SK-N-SH (cell line): ENCODE measurements at regions not wholly inside any gene's neighbourhood (a gene's known extent, or its start where the extent isn't known, plus 50 kb on each side); places are given as distances from the start of the nearest gene placed in this dataset.

Experiments
- CTCF ChIA-PET: fragments of 300-600, 350-600 bp; formaldehyde crosslinking; extraction: SDS; loops from one replicate; lab custom pipeline; 2021; lab: Yijun Ruan, JAX
- POLR2A ChIA-PET: fragments of 350-600 bp; sonication (Branson Sonifier 250); formaldehyde crosslinking; extraction: SDS; loops from one replicate; lab custom pipeline; 2020; ENCODE audit warnings: antibody characterized with exemption, inconsistent platforms; lab: Yijun Ruan, JAX
- DNase-seq: peaks from one replicate; pipeline ENCODE4 v3.0.0; 2012
- H2AFZ ChIP-seq: fragments of 200-600 bp; sonication (generic); 2 replicates; pipeline ENCODE4 v1.8.1; 2016; ENCODE audit warnings: antibody characterized with exemption, mild to moderate bottlenecking, low read depth
- H3F3A ChIP-seq: fragments of 200-600 bp; sonication (generic); replicated peaks from 2 replicates; pipeline ENCODE3; 2016; ENCODE audit warnings: antibody characterized with exemption, mild to moderate bottlenecking; ENCODE audit not compliant: insufficient read depth
- H3K27ac ChIP-seq, 2 experiments: fragments of 200-500 bp in 1 of 2; fragments of 200-600 bp in 1 of 2; sonication (Bioruptor generic) in 1 of 2; sonication (generic), shearing (Covaris generic) in 1 of 2; 2 replicates each; pipeline versions ENCODE4 v1.5.1 to v1.6.1; 2014 to 2016; ENCODE audit warnings: low read depth in 2 of 2, inconsistent platforms in 1 of 2, low read length in 1 of 2, mild to moderate bottlenecking in 1 of 2, mixed read lengths in 1 of 2
- H3K27me3 ChIP-seq: fragments of 200-600 bp; sonication (generic), shearing (Covaris generic); 2 replicates; pipeline ENCODE4 v1.6.1; 2016; ENCODE audit warnings: mixed run types; ENCODE audit not compliant: insufficient read depth
- H3K36me3 ChIP-seq, 2 experiments: fragments of 200-500 bp in 1 of 2; fragments of 200-600 bp in 1 of 2; sonication (Bioruptor generic) in 1 of 2; sonication (generic) in 1 of 2; replicated peaks in 1 of 2; 2 replicates each; pipeline versions ENCODE3 to v1.5.1; 2014 to 2016; ENCODE audit warnings: low read length in 1 of 2, mild to moderate bottlenecking in 1 of 2; ENCODE audit not compliant: insufficient read depth in 2 of 2, control insufficient read depth in 1 of 2
- H3K4me1 ChIP-seq, 2 experiments: fragments of 200-500 bp in 1 of 2; fragments of 200-600 bp in 1 of 2; sonication (Bioruptor generic) in 1 of 2; sonication (generic), shearing (Covaris generic) in 1 of 2; 2 replicates each; pipeline versions ENCODE4 v1.5.1 to v1.6.1; 2014 to 2016; ENCODE audit warnings: low read depth in 1 of 2, low read length in 1 of 2, mixed run types in 1 of 2; ENCODE audit not compliant: insufficient read depth in 2 of 2, control insufficient read depth in 1 of 2
- H3K4me2 ChIP-seq: fragments of 200-600 bp; sonication (generic), shearing (Covaris generic); 2 replicates; pipeline ENCODE4 v1.6.1; 2017; ENCODE audit warnings: mixed run types
- H3K4me3 ChIP-seq, 2 experiments: fragments of 200-500 bp in 1 of 2; fragments of 200-600 bp in 1 of 2; sonication (Bioruptor generic) in 1 of 2; sonication (generic), shearing (Covaris generic) in 1 of 2; 2 replicates each; pipeline versions ENCODE4 v1.5.1 to v1.8.1; 2014 to 2016; ENCODE audit warnings: low read depth in 2 of 2, inconsistent platforms in 1 of 2, low read length in 1 of 2, mild to moderate bottlenecking in 1 of 2, mixed read lengths in 1 of 2, moderate library complexity in 1 of 2
- H3K79me2 ChIP-seq: fragments of 200-600 bp; sonication (generic); 2 replicates; pipeline ENCODE4 v1.8.1; 2017; ENCODE audit warnings: mild to moderate bottlenecking; ENCODE audit not compliant: insufficient read depth
- H3K9ac ChIP-seq: fragments of 200-600 bp; sonication (generic); 2 replicates; pipeline ENCODE4 v1.6.1; 2017; ENCODE audit warnings: mixed run types
- H3K9me2 ChIP-seq: fragments of 200-600 bp; sonication (generic); 2 replicates; pipeline ENCODE4 v1.6.1; 2017; ENCODE audit warnings: mixed run types
- H3K9me3 ChIP-seq: fragments of 200-600 bp; sonication (generic); 2 replicates; pipeline ENCODE4 v1.6.1; 2017; ENCODE audit warnings: mixed run types, mild to moderate bottlenecking, moderate library complexity
- H4K20me1 ChIP-seq: fragments of 200-600 bp; sonication (generic); 2 replicates; pipeline ENCODE4 v1.6.1; 2017; ENCODE audit warnings: mild to moderate bottlenecking, mixed run types; ENCODE audit not compliant: insufficient read depth
- CHD2 ChIP-seq: fragments of 150-350 bp; IDR thresholded peaks from 2 replicates; pipeline ENCODE4 v1.6.1; 2018; ENCODE audit warnings: low read length; ENCODE audit not compliant: partially characterized antibody
- EP300 ChIP-seq, 2 experiments: IDR thresholded peaks; 2 replicates each; pipeline versions ENCODE4 v1.4.0 to v1.6.1; 2012; ENCODE audit warnings: borderline replicate concordance in 1 of 2, low read depth in 1 of 2, low read length in 1 of 2
- EZH2phosphoT487 ChIP-seq: fragments of 200-600 bp; sonication (generic); IDR thresholded peaks from 2 replicates; pipeline ENCODE4 v1.6.1; 2017; ENCODE audit warnings: low read depth, mixed run types, mild to moderate bottlenecking, antibody characterized with exemption, moderate library complexity, borderline replicate concordance
- FOXJ3 ChIP-seq: sonication (generic); formaldehyde crosslinking; IDR thresholded peaks from 2 replicates; pipeline ENCODE4 v1.5.1; 2020; ENCODE audit warnings: mild to moderate bottlenecking, missing genetic modification reagents
- GABPA ChIP-seq: IDR thresholded peaks from 2 replicates; pipeline ENCODE4 v1.4.0; 2012; ENCODE audit warnings: low read depth, mild to moderate bottlenecking
- IRF3 ChIP-seq: fragments of 150-350 bp; IDR thresholded peaks from 2 replicates; pipeline ENCODE4 v1.6.1; 2016; ENCODE audit warnings: mild to moderate bottlenecking, low read depth, low read length
- MEF2A ChIP-seq: IDR thresholded peaks from 2 replicates; pipeline ENCODE4 v1.4.0; 2012; ENCODE audit warnings: low read depth, borderline replicate concordance
- NRF1 ChIP-seq: IDR thresholded peaks from 2 replicates; pipeline ENCODE4 v1.6.1; 2012; ENCODE audit warnings: low read depth, mild to moderate bottlenecking, low read length
- REST ChIP-seq: IDR thresholded peaks from 2 replicates; pipeline ENCODE4 v1.6.1; 2012; ENCODE audit warnings: mild to moderate bottlenecking, low read depth, low read length, moderate library complexity
- RFX5 ChIP-seq: IDR thresholded peaks from 2 replicates; pipeline ENCODE4 v1.6.1; 2012; ENCODE audit warnings: mild to moderate bottlenecking, improper control_type of control experiment, low read length
- RXRA ChIP-seq: IDR thresholded peaks from 2 replicates; pipeline ENCODE4 v1.4.0; 2012; ENCODE audit warnings: low read depth, mild to moderate bottlenecking, borderline replicate concordance
- SIN3A ChIP-seq: IDR thresholded peaks from 2 replicates; pipeline ENCODE4 v1.6.1; 2012; ENCODE audit warnings: low read depth, mild to moderate bottlenecking, low read length, moderate library complexity, borderline replicate concordance
- TCF12 ChIP-seq: IDR thresholded peaks from 2 replicates; pipeline ENCODE4 v1.4.0; 2012
- TEAD4 ChIP-seq: IDR thresholded peaks from 2 replicates; pipeline ENCODE4 v1.4.0; 2012; ENCODE audit warnings: mild to moderate bottlenecking, borderline replicate concordance; ENCODE audit not compliant: insufficient read depth
- USF1 ChIP-seq: IDR thresholded peaks from 2 replicates; pipeline ENCODE4 v1.4.0; 2012; ENCODE audit warnings: low read depth, borderline replicate concordance
- USF2 ChIP-seq: fragments of 150-350 bp; IDR thresholded peaks from 2 replicates; pipeline ENCODE4 v1.6.1; 2017; ENCODE audit warnings: antibody characterized with exemption, low read length, low read depth, borderline replicate concordance
- WGBS: methylation state at CpG from one replicate; pipeline ENCODE4 v1.1.6; 2017; ENCODE audit warnings: low lambda C conversion rate; 5-methylcytosine and 5-hydroxymethylcytosine counted together

GRCh38 chr5:90311401-90311800 lies 98.2 kb downstream of the CETN3 start:
- H3K4me1 ChIP-seq: no peaks in the 10 kb centered on the region; a peak in 1 of 4 replicates
- no peaks in the 10 kb centered on the region for H3K36me3 ChIP-seq
- ChIA-PET CTCF (interaction anchor here (1.4 to 1.6 kb wide), 2 partner anchors 10 to 46 kb away, joined by 3 to 4 read pairs; no protein-coding TSS in a partner anchor), POLR2A (no interaction called here)
- no peaks in the 10 kb centered on the region for H3K27me3 ChIP-seq
- no peaks in the 10 kb centered on the region for H4K20me1 ChIP-seq
- H2AFZ ChIP-seq: no peak overlapping the region
- WGBS: 20% methylated on average over 4 of the region's 4 CpGs
- DNase-seq: no peak
- H3K9ac ChIP-seq: no peak overlapping the region
- H3K4me3 ChIP-seq: no peak overlapping the region
- H3K79me2 ChIP-seq: no peaks in the 10 kb centered on the region
- no peaks in the 10 kb centered on the region for H3K9me2 ChIP-seq
- H3K9me3 ChIP-seq: no peaks in the 10 kb centered on the region
- no peak overlapping the region for H3K27ac ChIP-seq
- no peaks in the 10 kb centered on the region for H3F3A ChIP-seq
- H3K4me2 ChIP-seq: no peak overlapping the region
- TF ChIP-seq RFX5 (no peak), IRF3 (no peak), EZH2phosphoT487 (no peak), RXRA (no peak), EP300 (IDR thresholded peaks at IDR 0.05; ENCODE audit: borderline replicate concordance in 1 of 2, low read depth in 1 of 2, low read length in 1 of 2) (no peak), USF1 (no peak), TEAD4 (no peak), USF2 (no peak), FOXJ3 (CRISPR knock-in tag) (no peak), GABPA (no peak), NRF1 (no peak), SIN3A (no peak), CHD2 (no peak), TCF12 (no peak), REST (no peak), MEF2A (no peak)
